ENCODE measurements at regions not wholly inside any gene's neighbourhood (a gene's known extent, or its start where the extent isn't known, plus 50 kb on each side); places are given as distances from the start of the nearest gene placed in this dataset.

GRCh38 chr6:115131709-115132490, 789.1 kb upstream of the HS3ST5 start:
- no peak for TF ChIP-seq CTCF (IDR thresholded peaks at IDR 0.05; ENCODE audit: low read length)
- TF ChIP-seq EZH2phosphoT487 (IDR thresholded peaks at IDR 0.05; ENCODE audit: low read length): no peak
- no peak for TF ChIP-seq EZH2 (optimal IDR thresholded peaks at IDR 0.05; ENCODE audit: low read depth, low read length)
